ENCODE measurements at regions not wholly inside any gene's neighbourhood (a gene's known extent, or its start where the extent isn't known, plus 50 kb on each side); places are given as distances from the start of the nearest gene placed in this dataset.

GRCh38 chr6:80466981-80467380, 360.5 kb downstream of the BCKDHB start:
- TF ChIP-seq FOXP2 (optimal IDR thresholded peaks at IDR 0.05; ENCODE audit: borderline replicate concordance, extremely low read depth, extremely low read length, insufficient read depth): no peak
- TF ChIP-seq TAF1 (IDR thresholded peaks at IDR 0.05; ENCODE audit: borderline replicate concordance, insufficient read depth, low read length): no peak

All from PFSK-1 (cell line).